HEK293 (cell line): ENCODE measurements at regions not wholly inside any gene's neighbourhood (a gene's known extent, or its start where the extent isn't known, plus 50 kb on each side); places are given as distances from the start of the nearest gene placed in this dataset.

Experiments
- KLF10 ChIP-seq: fragments of 450-650 bp; IDR thresholded peaks from 2 replicates; pipeline ENCODE4 v1.5.1; 2018; ENCODE audit warnings: missing biosample characterization, mild to moderate bottlenecking, missing genetic modification characterization
- KLF8 ChIP-seq: fragments of 450-650 bp; formaldehyde crosslinking; IDR thresholded peaks from 2 replicates; pipeline ENCODE4 v1.5.1; 2016; ENCODE audit warnings: missing biosample characterization, missing genetic modification characterization
- WT1 ChIP-seq: fragments of 450-650 bp; formaldehyde crosslinking; IDR thresholded peaks from 2 replicates; pipeline ENCODE4 v1.5.1; 2016; ENCODE audit warnings: missing biosample characterization, missing genetic modification characterization
- ZFP69B ChIP-seq: fragments of 450-650 bp; formaldehyde crosslinking; IDR thresholded peaks from 2 replicates; pipeline ENCODE4 v1.5.1; 2016; ENCODE audit warnings: missing biosample characterization, missing genetic modification characterization
- ZNF184 ChIP-seq: fragments of 450-650 bp; IDR thresholded peaks from 2 replicates; pipeline ENCODE4 v1.5.1; 2018; ENCODE audit warnings: missing biosample characterization, mild to moderate bottlenecking, missing genetic modification characterization
- ZNF239 ChIP-seq: fragments of 450-650 bp; formaldehyde crosslinking; IDR thresholded peaks from 2 replicates; pipeline ENCODE4 v1.5.1; 2016; ENCODE audit warnings: missing biosample characterization, missing genetic modification characterization
- ZNF24 ChIP-seq: fragments of 450-650 bp; formaldehyde crosslinking; IDR thresholded peaks from 2 replicates; pipeline ENCODE4 v1.5.1; 2016; ENCODE audit warnings: missing biosample characterization, missing genetic modification characterization
- ZNF292 ChIP-seq: fragments of 450-650 bp; formaldehyde crosslinking; IDR thresholded peaks from 2 replicates; pipeline ENCODE4 v1.5.1; 2016; ENCODE audit warnings: low read depth, missing biosample characterization, missing genetic modification characterization, borderline replicate concordance
- ZNF324 ChIP-seq: fragments of 450-650 bp; formaldehyde crosslinking; IDR thresholded peaks from 2 replicates; pipeline ENCODE4 v1.5.1; 2016; ENCODE audit warnings: missing biosample characterization, missing genetic modification characterization
- ZNF426 ChIP-seq: fragments of 450-650 bp; formaldehyde crosslinking; IDR thresholded peaks from 2 replicates; pipeline ENCODE4 v1.5.1; 2017; ENCODE audit warnings: missing biosample characterization, missing genetic modification characterization, mild to moderate bottlenecking, inconsistent platforms, moderate library complexity
- ZNF488 ChIP-seq: fragments of 450-650 bp; formaldehyde crosslinking; IDR thresholded peaks from 2 replicates; pipeline ENCODE4 v1.5.1; 2016; ENCODE audit warnings: missing biosample characterization, missing genetic modification characterization
- ZNF555 ChIP-seq: fragments of 450-650 bp; formaldehyde crosslinking; conservative IDR thresholded peaks from 2 replicates; pipeline ENCODE4 v1.5.1; 2017; ENCODE audit warnings: missing biosample characterization, mild to moderate bottlenecking, missing genetic modification characterization, inconsistent platforms
- ZNF600 ChIP-seq: fragments of 450-650 bp; formaldehyde crosslinking; IDR thresholded peaks from 2 replicates; pipeline ENCODE4 v1.5.1; 2016; ENCODE audit warnings: missing biosample characterization, missing genetic modification characterization
- ZNF629 ChIP-seq: fragments of 450-650 bp; formaldehyde crosslinking; IDR thresholded peaks from 2 replicates; pipeline ENCODE4 v1.5.1; 2017; ENCODE audit warnings: missing biosample characterization, missing genetic modification characterization
- ZNF660 ChIP-seq: fragments of 450-650 bp; IDR thresholded peaks from 2 replicates; pipeline ENCODE4 v1.5.1; 2018; ENCODE audit warnings: missing biosample characterization, mild to moderate bottlenecking, missing genetic modification characterization
- ZNF664 ChIP-seq: fragments of 450-650 bp; formaldehyde crosslinking; IDR thresholded peaks from 2 replicates; pipeline ENCODE4 v1.5.1; 2016; ENCODE audit warnings: missing biosample characterization, missing genetic modification characterization
- ZNF704 ChIP-seq: fragments of 450-650 bp; formaldehyde crosslinking; IDR thresholded peaks from 2 replicates; pipeline ENCODE4 v1.5.1; 2016; ENCODE audit warnings: missing biosample characterization, missing genetic modification characterization
- ZNF785 ChIP-seq: fragments of 450-650 bp; formaldehyde crosslinking; IDR thresholded peaks from 2 replicates; pipeline ENCODE4 v1.5.1; 2016; ENCODE audit warnings: missing biosample characterization, missing genetic modification characterization
- ZNF792 ChIP-seq: fragments of 450-650 bp; formaldehyde crosslinking; IDR thresholded peaks from 2 replicates; pipeline ENCODE4 v1.5.1; 2016; ENCODE audit warnings: missing biosample characterization, missing genetic modification characterization
- ZNF843 ChIP-seq: fragments of 450-650 bp; formaldehyde crosslinking; IDR thresholded peaks from 2 replicates; pipeline ENCODE4 v1.5.1; 2016; ENCODE audit warnings: missing biosample characterization, missing genetic modification characterization
- ZXDB ChIP-seq: fragments of 450-650 bp; formaldehyde crosslinking; IDR thresholded peaks from 2 replicates; pipeline ENCODE4 v1.5.1; 2016; ENCODE audit warnings: missing biosample characterization, missing genetic modification characterization
- TF ChIP-seq, protein P1 (sequence below): fragments of 450-650 bp; formaldehyde crosslinking; IDR thresholded peaks from 2 replicates; pipeline ENCODE4 v1.5.1; 2016; ENCODE audit warnings: missing biosample characterization, missing genetic modification characterization
- TF ChIP-seq, protein P2 (sequence below): fragments of 450-650 bp; formaldehyde crosslinking; IDR thresholded peaks from 2 replicates; pipeline ENCODE4 v1.5.1; 2016; ENCODE audit warnings: missing biosample characterization, missing genetic modification characterization, borderline replicate concordance
- TF ChIP-seq, protein P3 (sequence below): fragments of 450-650 bp; formaldehyde crosslinking; IDR thresholded peaks from 2 replicates; pipeline ENCODE4 v1.5.1; 2016; ENCODE audit warnings: missing biosample characterization, missing genetic modification characterization
- TF ChIP-seq, protein P4 (sequence below): fragments of 450-650 bp; formaldehyde crosslinking; IDR thresholded peaks from 2 replicates; pipeline ENCODE4 v1.5.1; 2016; ENCODE audit warnings: missing biosample characterization, missing genetic modification characterization
- TF ChIP-seq, protein P5 (sequence below): fragments of 450-650 bp; IDR thresholded peaks from 2 replicates; pipeline ENCODE4 v1.5.1; 2018; ENCODE audit warnings: missing biosample characterization, mild to moderate bottlenecking, missing genetic modification characterization

- TF ChIP-seq, protein P1, sequence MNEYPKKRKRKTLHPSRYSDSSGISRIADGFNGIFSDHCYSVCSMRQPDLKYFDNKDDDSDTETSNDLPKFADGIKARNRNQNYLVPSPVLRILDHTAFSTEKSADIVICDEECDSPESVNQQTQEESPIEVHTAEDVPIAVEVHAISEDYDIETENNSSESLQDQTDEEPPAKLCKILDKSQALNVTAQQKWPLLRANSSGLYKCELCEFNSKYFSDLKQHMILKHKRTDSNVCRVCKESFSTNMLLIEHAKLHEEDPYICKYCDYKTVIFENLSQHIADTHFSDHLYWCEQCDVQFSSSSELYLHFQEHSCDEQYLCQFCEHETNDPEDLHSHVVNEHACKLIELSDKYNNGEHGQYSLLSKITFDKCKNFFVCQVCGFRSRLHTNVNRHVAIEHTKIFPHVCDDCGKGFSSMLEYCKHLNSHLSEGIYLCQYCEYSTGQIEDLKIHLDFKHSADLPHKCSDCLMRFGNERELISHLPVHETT (tag by site-specific recombination) = peak; percentile 77; the same call in 1 of the 2 replicates
- TF ChIP-seq ZNF488 (tag by site-specific recombination) (no peak), ZNF600 (tag by site-specific recombination) (peak; percentile 45; the same call in 1 of the 2 replicates), ZNF785 (tag by site-specific recombination) (no peak), WT1 (tag by site-specific recombination) (peak; percentile 76), ZNF704 (tag by site-specific recombination) (no peak), KLF8 (tag by site-specific recombination) (peak; percentile 78), ZNF792 (tag by site-specific recombination) (no peak), KLF10 (peak; percentile 99), ZNF184 (tag by site-specific recombination) (0 out of 2 replicates have a peak, but pooled peaks have one; percentile 55), ZNF660 (tag by site-specific recombination) (peak; percentile 86), ZNF292 (tag by site-specific recombination) (no peak), ZFP69B (tag by site-specific recombination) (peak; percentile 52; the same call in 1 of the 2 replicates), ZNF843 (tag by site-specific recombination) (0 out of 2 replicates have a peak, but pooled peaks have one; percentile 36), ZNF426 (tag by site-specific recombination) (no peak), ZNF555 (tag by site-specific recombination) (no peak), ZNF24 (tag by site-specific recombination) (peak; percentile 81; the same call in 1 of the 2 replicates), ZNF324 (tag by site-specific recombination) (0 out of 2 replicates have a peak, but pooled peaks have one; percentile 35), ZXDB (tag by site-specific recombination) (peak; percentile 75), ZNF629 (tag by site-specific recombination) (peak; percentile 95), ZNF664 (tag by site-specific recombination) (peak; percentile 48; the same call in 1 of the 2 replicates), ZNF239 (no peak)
- TF ChIP-seq, protein P2, sequence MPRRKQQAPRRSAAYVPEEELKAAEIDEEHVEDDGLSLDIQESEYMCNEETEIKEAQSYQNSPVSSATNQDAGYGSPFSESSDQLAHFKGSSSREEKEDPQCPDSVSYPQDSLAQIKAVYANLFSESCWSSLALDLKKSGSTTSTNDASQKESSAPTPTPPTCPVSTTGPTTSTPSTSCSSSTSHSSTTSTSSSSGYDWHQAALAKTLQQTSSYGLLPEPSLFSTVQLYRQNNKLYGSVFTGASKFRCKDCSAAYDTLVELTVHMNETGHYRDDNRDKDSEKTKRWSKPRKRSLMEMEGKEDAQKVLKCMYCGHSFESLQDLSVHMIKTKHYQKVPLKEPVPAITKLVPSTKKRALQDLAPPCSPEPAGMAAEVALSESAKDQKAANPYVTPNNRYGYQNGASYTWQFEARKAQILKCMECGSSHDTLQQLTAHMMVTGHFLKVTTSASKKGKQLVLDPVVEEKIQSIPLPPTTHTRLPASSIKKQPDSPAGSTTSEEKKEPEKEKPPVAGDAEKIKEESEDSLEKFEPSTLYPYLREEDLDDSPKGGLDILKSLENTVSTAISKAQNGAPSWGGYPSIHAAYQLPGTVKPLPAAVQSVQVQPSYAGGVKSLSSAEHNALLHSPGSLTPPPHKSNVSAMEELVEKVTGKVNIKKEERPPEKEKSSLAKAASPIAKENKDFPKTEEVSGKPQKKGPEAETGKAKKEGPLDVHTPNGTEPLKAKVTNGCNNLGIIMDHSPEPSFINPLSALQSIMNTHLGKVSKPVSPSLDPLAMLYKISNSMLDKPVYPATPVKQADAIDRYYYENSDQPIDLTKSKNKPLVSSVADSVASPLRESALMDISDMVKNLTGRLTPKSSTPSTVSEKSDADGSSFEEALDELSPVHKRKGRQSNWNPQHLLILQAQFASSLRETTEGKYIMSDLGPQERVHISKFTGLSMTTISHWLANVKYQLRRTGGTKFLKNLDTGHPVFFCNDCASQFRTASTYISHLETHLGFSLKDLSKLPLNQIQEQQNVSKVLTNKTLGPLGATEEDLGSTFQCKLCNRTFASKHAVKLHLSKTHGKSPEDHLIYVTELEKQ = peak; percentile 29; the same call in 1 of the 2 replicates
- TF ChIP-seq, protein P3, sequence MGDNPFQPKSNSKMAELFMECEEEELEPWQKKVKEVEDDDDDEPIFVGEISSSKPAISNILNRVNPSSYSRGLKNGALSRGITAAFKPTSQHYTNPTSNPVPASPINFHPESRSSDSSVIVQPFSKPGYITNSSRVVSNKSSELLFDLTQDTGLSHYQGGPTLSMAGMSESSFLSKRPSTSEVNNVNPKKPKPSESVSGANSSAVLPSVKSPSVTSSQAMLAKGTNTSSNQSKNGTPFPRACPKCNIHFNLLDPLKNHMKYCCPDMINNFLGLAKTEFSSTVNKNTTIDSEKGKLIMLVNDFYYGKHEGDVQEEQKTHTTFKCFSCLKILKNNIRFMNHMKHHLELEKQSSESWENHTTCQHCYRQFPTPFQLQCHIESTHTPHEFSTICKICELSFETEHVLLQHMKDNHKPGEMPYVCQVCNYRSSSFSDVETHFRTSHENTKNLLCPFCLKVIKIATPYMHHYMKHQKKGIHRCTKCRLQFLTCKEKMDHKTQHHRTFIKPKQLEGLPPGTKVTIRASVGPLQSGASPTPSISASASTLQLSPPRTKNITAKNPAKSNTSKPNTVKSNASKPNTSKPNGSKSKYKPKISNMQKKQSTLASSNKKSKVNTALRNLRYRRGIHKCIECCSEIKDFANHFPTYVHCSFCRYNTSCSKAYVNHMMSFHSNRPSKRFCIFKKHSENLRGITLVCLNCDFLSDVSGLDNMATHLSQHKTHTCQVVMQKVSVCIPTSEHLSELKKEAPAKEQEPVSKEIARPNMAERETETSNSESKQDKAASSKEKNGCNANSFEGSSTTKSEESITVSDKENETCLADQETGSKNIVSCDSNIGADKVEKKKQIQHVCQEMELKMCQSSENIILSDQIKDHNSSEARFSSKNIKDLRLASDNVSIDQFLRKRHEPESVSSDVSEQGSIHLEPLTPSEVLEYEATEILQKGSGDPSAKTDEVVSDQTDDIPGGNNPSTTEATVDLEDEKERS (tag by site-specific recombination) = peak; percentile 23; the same call in 1 of the 2 replicates
- TF ChIP-seq, protein P4, sequence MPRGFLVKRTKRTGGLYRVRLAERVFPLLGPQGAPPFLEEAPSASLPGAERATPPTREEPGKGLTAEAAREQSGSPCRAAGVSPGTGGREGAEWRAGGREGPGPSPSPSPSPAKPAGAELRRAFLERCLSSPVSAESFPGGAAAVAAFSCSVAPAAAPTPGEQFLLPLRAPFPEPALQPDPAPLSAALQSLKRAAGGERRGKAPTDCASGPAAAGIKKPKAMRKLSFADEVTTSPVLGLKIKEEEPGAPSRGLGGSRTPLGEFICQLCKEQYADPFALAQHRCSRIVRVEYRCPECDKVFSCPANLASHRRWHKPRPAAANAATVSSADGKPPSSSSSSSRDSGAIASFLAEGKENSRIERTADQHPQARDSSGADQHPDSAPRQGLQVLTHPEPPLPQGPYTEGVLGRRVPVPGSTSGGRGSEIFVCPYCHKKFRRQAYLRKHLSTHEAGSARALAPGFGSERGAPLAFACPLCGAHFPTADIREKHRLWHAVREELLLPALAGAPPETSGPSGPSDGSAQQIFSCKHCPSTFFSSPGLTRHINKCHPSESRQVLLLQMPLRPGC = peak; percentile 100
- TF ChIP-seq, protein P5, sequence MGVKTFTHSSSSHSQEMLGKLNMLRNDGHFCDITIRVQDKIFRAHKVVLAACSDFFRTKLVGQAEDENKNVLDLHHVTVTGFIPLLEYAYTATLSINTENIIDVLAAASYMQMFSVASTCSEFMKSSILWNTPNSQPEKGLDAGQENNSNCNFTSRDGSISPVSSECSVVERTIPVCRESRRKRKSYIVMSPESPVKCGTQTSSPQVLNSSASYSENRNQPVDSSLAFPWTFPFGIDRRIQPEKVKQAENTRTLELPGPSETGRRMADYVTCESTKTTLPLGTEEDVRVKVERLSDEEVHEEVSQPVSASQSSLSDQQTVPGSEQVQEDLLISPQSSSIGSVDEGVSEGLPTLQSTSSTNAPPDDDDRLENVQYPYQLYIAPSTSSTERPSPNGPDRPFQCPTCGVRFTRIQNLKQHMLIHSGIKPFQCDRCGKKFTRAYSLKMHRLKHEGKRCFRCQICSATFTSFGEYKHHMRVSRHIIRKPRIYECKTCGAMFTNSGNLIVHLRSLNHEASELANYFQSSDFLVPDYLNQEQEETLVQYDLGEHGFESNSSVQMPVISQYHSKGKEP = peak; percentile 86
Measured at GRCh38 chr6:17032988-17033634, 68.7 kb upstream of the STMND1 start (continued).
